GM12878 (cell line): ENCODE measurements at regions not wholly inside any gene's neighbourhood (a gene's known extent, or its start where the extent isn't known, plus 50 kb on each side); places are given as distances from the start of the nearest gene placed in this dataset.

Experiments used
- ATAC-seq: fragments of 200-7000 bp; cut with Tn5 transposase; 3 replicates; pipeline ENCODE4 v1.9.1; 2020; ENCODE audit warnings: mild to moderate bottlenecking, moderate library complexity
- BruUV-seq: library from RNA; stranded (reverse); fragments of 400-500 nt; replicated peaks from 2 replicates; lab custom pipeline; 2021; lab: Mats Ljungman, UMichigan
- CTCF ChIA-PET: fragments of 300-600 bp; sonication (Branson Sonifier 250); formaldehyde crosslinking; extraction: SDS; loops from one replicate; lab custom pipeline; 2021; ENCODE audit warnings: inconsistent platforms; lab: Yijun Ruan, JAX
- POLR2A ChIA-PET: fragments of 350-600 bp; formaldehyde crosslinking; extraction: SDS; loops from one replicate; lab custom pipeline; 2021; ENCODE audit warnings: inconsistent platforms; lab: Charles Lee
- RAD21 ChIA-PET: fragments of 300-600 bp; sonication (Branson Sonifier 250); formaldehyde crosslinking; loops from one replicate; lab custom pipeline; 2023; ENCODE audit warnings: antibody characterized with exemption; ENCODE audit not compliant: unreplicated experiment; lab: Charles Lee
- SMC1A ChIA-PET: fragments of 300-600 bp; sonication (Branson Sonifier 250); formaldehyde crosslinking; loops from one replicate; lab custom pipeline; 2023; ENCODE audit not compliant: unreplicated experiment, uncharacterized antibody; lab: Charles Lee
- DNase-seq: peaks from one replicate; pipeline ENCODE4 v3.0.0-alpha.2; 2011; ENCODE audit warnings: low read depth, low spot score
- FAIRE-seq: peaks from 3 replicates; lab custom pipeline; 2011; peaks lifted over from hg19 to GRCh38; lab: Jason Lieb, UNC
- H2AFZ ChIP-seq: 2 replicates; pipeline ENCODE4 v1.6.0; 2011; ENCODE audit warnings: low read depth, low read length, control low read depth; ENCODE audit not compliant: control insufficient read depth
- H3K27ac ChIP-seq: 2 replicates; pipeline ENCODE4 v1.5.1; 2011; ENCODE audit warnings: control low read depth; ENCODE audit not compliant: control insufficient read depth, insufficient read depth
- H3K27me3 ChIP-seq, 2 experiments: replicated peaks in 1 of 2; 2 replicates each; pipeline versions ENCODE4 v1.6.0 to v1.6.1; 2011; ENCODE audit warnings: low read length in 1 of 2; ENCODE audit not compliant: control insufficient read depth in 2 of 2, insufficient read depth in 2 of 2
- H3K36me3 ChIP-seq, 2 experiments: 2 replicates each; pipeline ENCODE4 v1.5.1; 2011; ENCODE audit warnings: low read length in 1 of 2; ENCODE audit not compliant: control insufficient read depth in 2 of 2, insufficient read depth in 2 of 2
- H3K4me1 ChIP-seq: 2 replicates; pipeline ENCODE4 v1.6.1; 2011; ENCODE audit warnings: mild to moderate bottlenecking, low read length, moderate library complexity, mixed read lengths; ENCODE audit not compliant: control insufficient read depth, insufficient read depth
- H3K4me2 ChIP-seq: 2 replicates; pipeline ENCODE4 v1.6.0; 2011; ENCODE audit warnings: control low read depth; ENCODE audit not compliant: control insufficient read depth, insufficient read depth
- H3K4me3 ChIP-seq: fragments of 200-600 bp; sonication (generic); 2 replicates; pipeline ENCODE4 v1.5.1; 2016
- H3K79me2 ChIP-seq: 2 replicates; pipeline ENCODE4 v1.6.0; 2011; ENCODE audit warnings: low read length; ENCODE audit not compliant: control insufficient read depth, insufficient read depth
- H3K9ac ChIP-seq: 2 replicates; pipeline ENCODE4 v1.8.0; 2011; ENCODE audit warnings: low read length, control low read depth, mixed read lengths; ENCODE audit not compliant: control insufficient read depth, insufficient read depth
- H3K9me3 ChIP-seq: replicated peaks from 3 replicates; pipeline ENCODE4 v1.5.1; 2011; ENCODE audit warnings: mild to moderate bottlenecking, low read length; ENCODE audit not compliant: control insufficient read depth, insufficient read depth
- H4K20me1 ChIP-seq: 2 replicates; pipeline ENCODE4 v1.6.0; 2011; ENCODE audit not compliant: control insufficient read depth, insufficient read depth
- DPF2 ChIP-seq: fragments of 450-650 bp; IDR thresholded peaks from 2 replicates; pipeline ENCODE4 v1.6.1; 2017; ENCODE audit warnings: mild to moderate bottlenecking
- E2F8 ChIP-seq: fragments of 450-650 bp; IDR thresholded peaks from 2 replicates; pipeline ENCODE4 v1.6.1; 2018; ENCODE audit warnings: mild to moderate bottlenecking, low read depth, moderate library complexity; ENCODE audit not compliant: partially characterized antibody
- HCFC1 ChIP-seq: fragments of 150-350 bp; IDR thresholded peaks from 2 replicates; pipeline ENCODE4 v1.6.1; 2014; ENCODE audit warnings: low read length
- KDM1A ChIP-seq: fragments of 200-600 bp; sonication (generic); IDR thresholded peaks from 2 replicates; pipeline ENCODE4 v1.6.1; 2016; ENCODE audit warnings: borderline replicate concordance
- NFIC ChIP-seq: IDR thresholded peaks from 2 replicates; pipeline ENCODE4 v1.6.1; 2012; ENCODE audit warnings: low read depth, mild to moderate bottlenecking, inconsistent platforms, low read length, moderate library complexity
- NFYA ChIP-seq: IDR thresholded peaks from 2 replicates; pipeline ENCODE4 v1.6.1; 2011; ENCODE audit warnings: low read depth, mild to moderate bottlenecking, low read length, improper control_type of control experiment, borderline replicate concordance
- PAX5 ChIP-seq: IDR thresholded peaks from 2 replicates; pipeline ENCODE4 v1.6.1; 2011; ENCODE audit warnings: low read depth, low read length, borderline replicate concordance
- POLR2AphosphoS5 ChIP-seq: IDR thresholded peaks from 2 replicates; pipeline ENCODE4 v1.6.1; 2011; ENCODE audit warnings: mild to moderate bottlenecking, low read length, inconsistent platforms
- SMC3 ChIP-seq: IDR thresholded peaks from 2 replicates; pipeline ENCODE4 v1.6.1; 2011; ENCODE audit warnings: low read length, improper control_type of control experiment, borderline replicate concordance
- SUPT20H ChIP-seq: IDR thresholded peaks from 2 replicates; pipeline ENCODE4 v1.6.1; 2011; ENCODE audit warnings: low read depth, mild to moderate bottlenecking, low read length, moderate library complexity, borderline replicate concordance; ENCODE audit not compliant: control insufficient read depth
- TCF12 ChIP-seq: IDR thresholded peaks from 2 replicates; pipeline ENCODE4 v1.6.1; 2011; ENCODE audit warnings: low read depth, mild to moderate bottlenecking, low read length
- TCF7 ChIP-seq: IDR thresholded peaks from 2 replicates; pipeline ENCODE4 v1.6.1; 2014; ENCODE audit warnings: antibody characterized with exemption, borderline replicate concordance
- ZBED1 ChIP-seq: IDR thresholded peaks from 2 replicates; pipeline ENCODE4 v1.6.1; 2016; ENCODE audit warnings: borderline replicate concordance
- ZBTB40 ChIP-seq: fragments of 450-650 bp; IDR thresholded peaks from 2 replicates; pipeline ENCODE4 v1.6.1; 2016; ENCODE audit warnings: mild to moderate bottlenecking, moderate library complexity, borderline replicate concordance
- ZNF24 ChIP-seq: fragments of 450-650 bp; IDR thresholded peaks from 2 replicates; pipeline ENCODE4 v1.6.1; 2017; ENCODE audit warnings: antibody characterized with exemption, mild to moderate bottlenecking
- ZNF687 ChIP-seq: fragments of 450-650 bp; IDR thresholded peaks from 2 replicates; pipeline ENCODE4 v1.6.1; 2017; ENCODE audit warnings: mild to moderate bottlenecking, moderate library complexity
- WGBS: methylation state at CpG from one replicate; pipeline ENCODE4 v1.1.6; 2016; ENCODE audit warnings: low lambda C conversion rate; ENCODE audit not compliant: insufficient replicate concordance, insufficient coverage; ENCODE audit errors: missing lambda C conversion rate; 5-methylcytosine and 5-hydroxymethylcytosine counted together
- in situ Hi-C: fragments of 300-500 bp; cut with MboI; formaldehyde crosslinking; loops from 9 replicates; pipeline ENCODE4 v1.14.3; 2018; ENCODE audit warnings: mixed read lengths
- intact Hi-C: fragments of 100-400 bp; cut with micrococcal nuclease; formaldehyde crosslinking; loops from one replicate; pipeline ENCODE4 v1.14.2; 2022; ENCODE audit not compliant: unreplicated experiment

- ChIA-PET SMC1A (no interaction called here), RAD21 (no interaction called here), CTCF (no interaction called here), POLR2A (no interaction called here)
- Histone ChIP-seq H3K9me3 (no peaks in the 10 kb centered on the region), H3K36me3 (no peaks in the 10 kb centered on the region), H3K27ac (no peak overlapping the region), H3K4me2 (no peak overlapping the region), H2AFZ (no peak overlapping the region), H3K4me1 (no peaks in the 10 kb centered on the region), H3K79me2 (no peaks in the 10 kb centered on the region), H3K9ac (no peak overlapping the region), H4K20me1 (no peaks in the 10 kb centered on the region), H3K27me3 (no peaks in the 10 kb centered on the region), H3K4me3 (no peak overlapping the region)
- DNase-seq (no peak), ATAC-seq (no peak), FAIRE-seq (no peak)
- WGBS = 0% methylated on average over 2 of the region's 2 CpGs
- intact Hi-C loops (no loop called here), in situ Hi-C loops (no loop called here)
- BruUV-seq = no TSS peak
- TF ChIP-seq SUPT20H = no peak
- no peak for TF ChIP-seq ZNF687
- no peak for TF ChIP-seq NFIC
- TF ChIP-seq TCF7 = no peak
- no peak for TF ChIP-seq E2F8
- no peak for TF ChIP-seq NFYA
- TF ChIP-seq POLR2AphosphoS5 = no peak
- no peak for TF ChIP-seq DPF2
- TF ChIP-seq HCFC1 = no peak
- no peak for TF ChIP-seq KDM1A
- no peak for TF ChIP-seq PAX5
- TF ChIP-seq ZBED1 = no peak
- TF ChIP-seq ZBTB40 = no peak
- no peak for TF ChIP-seq TCF12
- TF ChIP-seq SMC3 = no peak
- no peak for TF ChIP-seq ZNF24
Observed at GRCh38 chr21:26245428-26245827, 74.9 kb upstream of the APP start.
